ENCODE measurements at regions not wholly inside any gene's neighbourhood (a gene's known extent, or its start where the extent isn't known, plus 50 kb on each side); places are given as distances from the start of the nearest gene placed in this dataset.

DNA sequence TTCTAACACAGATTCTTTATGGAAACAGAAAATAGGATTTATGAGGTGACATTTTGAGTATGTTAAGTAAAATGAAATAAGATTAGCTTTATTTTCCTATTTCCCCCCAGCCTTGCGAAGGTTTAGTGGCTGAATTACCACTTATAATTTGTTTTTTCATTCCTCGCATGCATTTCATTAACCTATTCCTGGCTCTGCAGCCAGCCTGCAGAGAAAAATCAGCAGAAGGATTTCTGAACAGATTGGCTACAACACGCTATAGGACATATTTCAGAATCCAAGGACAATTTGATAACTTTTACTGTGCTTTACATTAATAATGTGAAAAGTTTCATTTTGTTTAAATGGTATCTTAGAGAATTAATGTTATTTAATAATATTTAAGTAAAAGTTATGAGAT is 162.4 kb upstream of the MMS22L start:
- Histone ChIP-seq H3K79me2 (ENCODE audit: control insufficient read depth, low read length) (no peaks in the 10 kb centered on the region), H3F3A (ENCODE audit: control insufficient read depth, insufficient read depth) (no peaks in the 10 kb centered on the region), H3K4me2 (ENCODE audit: low read length) (no peak overlapping the region), H3K9me3 (ENCODE audit: control insufficient read depth, insufficient read depth, low read length) (no peaks in the 10 kb centered on the region), H3K27ac (ENCODE audit: low read depth, low read length) (no peak overlapping the region), H3K4me3 (ENCODE audit: low read length) (no peak overlapping the region), H3K9me2 (replicated peaks; ENCODE audit: control insufficient read depth, low read length) (no peaks in the 10 kb centered on the region), H3K27me3 (ENCODE audit: control insufficient read depth, low read length) (peaks cover 6% of the 10 kb centered on the region; the same call in 1 of the 2 replicates), H4K20me1 (ENCODE audit: control insufficient read depth, insufficient read depth, low read depth, low read length) (no peaks in the 10 kb centered on the region), H3K4me1 (ENCODE audit: control insufficient read depth, low read length) (no peaks in the 10 kb centered on the region), H3K36me3 (ENCODE audit: control insufficient read depth, low read length) (no peaks in the 10 kb centered on the region)
- no peak for TF ChIP-seq EZH2phosphoT487 (IDR thresholded peaks at IDR 0.05; ENCODE audit: borderline replicate concordance, low read length)
- TF ChIP-seq, protein P1, sequence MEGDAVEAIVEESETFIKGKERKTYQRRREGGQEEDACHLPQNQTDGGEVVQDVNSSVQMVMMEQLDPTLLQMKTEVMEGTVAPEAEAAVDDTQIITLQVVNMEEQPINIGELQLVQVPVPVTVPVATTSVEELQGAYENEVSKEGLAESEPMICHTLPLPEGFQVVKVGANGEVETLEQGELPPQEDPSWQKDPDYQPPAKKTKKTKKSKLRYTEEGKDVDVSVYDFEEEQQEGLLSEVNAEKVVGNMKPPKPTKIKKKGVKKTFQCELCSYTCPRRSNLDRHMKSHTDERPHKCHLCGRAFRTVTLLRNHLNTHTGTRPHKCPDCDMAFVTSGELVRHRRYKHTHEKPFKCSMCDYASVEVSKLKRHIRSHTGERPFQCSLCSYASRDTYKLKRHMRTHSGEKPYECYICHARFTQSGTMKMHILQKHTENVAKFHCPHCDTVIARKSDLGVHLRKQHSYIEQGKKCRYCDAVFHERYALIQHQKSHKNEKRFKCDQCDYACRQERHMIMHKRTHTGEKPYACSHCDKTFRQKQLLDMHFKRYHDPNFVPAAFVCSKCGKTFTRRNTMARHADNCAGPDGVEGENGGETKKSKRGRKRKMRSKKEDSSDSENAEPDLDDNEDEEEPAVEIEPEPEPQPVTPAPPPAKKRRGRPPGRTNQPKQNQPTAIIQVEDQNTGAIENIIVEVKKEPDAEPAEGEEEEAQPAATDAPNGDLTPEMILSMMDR (IDR thresholded peaks at IDR 0.05; ENCODE audit: low read depth, low read length, poor library complexity, severe bottlenecking) = no peak

DNA sequence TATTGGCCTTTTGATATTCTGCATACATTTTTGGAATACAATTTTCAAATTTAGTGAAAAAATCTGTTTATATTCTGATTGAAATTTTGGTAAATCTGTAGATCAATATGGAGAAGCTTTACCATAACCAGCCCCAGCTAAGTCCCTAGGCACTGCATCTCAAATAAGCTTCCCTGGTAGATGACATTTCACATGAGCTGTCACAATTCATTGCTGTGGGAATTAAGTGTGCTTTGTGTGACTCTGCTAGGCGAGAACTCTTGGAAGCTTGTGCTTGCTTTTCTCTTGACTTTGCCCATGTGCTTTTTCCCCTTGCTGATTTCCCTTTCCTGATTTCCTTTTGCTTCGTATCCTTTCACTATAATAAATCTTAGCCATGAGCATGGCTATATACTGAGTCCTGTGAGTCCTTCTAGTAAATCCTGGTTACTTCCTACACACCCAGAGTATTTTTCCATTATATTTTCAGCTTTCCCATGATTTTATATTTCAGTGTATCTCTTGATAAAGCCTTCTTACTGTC is 166.5 kb upstream of the MMS22L start:
- Histone ChIP-seq H3K79me2 (ENCODE audit: control insufficient read depth, low read length) (no peaks in the 10 kb centered on the region), H3K4me2 (ENCODE audit: low read length) (no peak overlapping the region), H3K27ac (ENCODE audit: low read depth, low read length) (no peak overlapping the region), H3K9me3 (ENCODE audit: control insufficient read depth, insufficient read depth, low read length) (no peaks in the 10 kb centered on the region), H3K36me3 (ENCODE audit: control insufficient read depth, low read length) (no peaks in the 10 kb centered on the region), H3K4me3 (ENCODE audit: low read length) (no peak overlapping the region), H3F3A (ENCODE audit: control insufficient read depth, insufficient read depth) (no peaks in the 10 kb centered on the region), H4K20me1 (ENCODE audit: control insufficient read depth, insufficient read depth, low read depth, low read length) (no peaks in the 10 kb centered on the region), H3K4me1 (ENCODE audit: control insufficient read depth, low read length) (no peaks in the 10 kb centered on the region), H3K9me2 (replicated peaks; ENCODE audit: control insufficient read depth, low read length) (no peaks in the 10 kb centered on the region), H3K27me3 (ENCODE audit: control insufficient read depth, low read length) (peaks cover 6% of the 10 kb centered on the region; the same call in 1 of the 2 replicates)
- TF ChIP-seq, protein P1 (IDR thresholded peaks at IDR 0.05; ENCODE audit: low read depth, low read length, poor library complexity, severe bottlenecking) = no peak
- TF ChIP-seq EZH2phosphoT487 (IDR thresholded peaks at IDR 0.05; ENCODE audit: borderline replicate concordance, low read length) = no peak

DNA sequence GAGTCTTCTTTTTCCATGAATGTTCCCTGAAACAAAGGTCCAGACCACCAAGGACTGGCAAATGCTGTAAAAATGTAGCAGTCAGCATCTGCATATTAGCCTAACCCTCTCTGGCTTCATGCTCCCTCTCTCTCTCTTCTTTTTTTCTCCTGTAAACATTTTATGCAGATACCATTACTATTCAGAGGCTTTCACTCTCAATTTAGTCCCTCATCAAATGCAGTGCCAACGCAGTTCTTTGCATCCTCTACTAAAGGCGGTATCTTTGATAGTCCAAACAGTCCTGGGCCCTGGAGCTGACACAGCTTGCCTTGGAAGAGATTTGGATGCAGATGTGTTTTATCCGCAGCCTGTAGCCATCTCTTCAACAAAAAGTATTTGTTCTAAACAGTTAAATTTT is 167.1 kb upstream of the MMS22L start:
- Histone ChIP-seq H3K9me2 (replicated peaks; ENCODE audit: control insufficient read depth, low read length) (no peaks in the 10 kb centered on the region), H4K20me1 (ENCODE audit: control insufficient read depth, insufficient read depth, low read depth, low read length) (no peaks in the 10 kb centered on the region), H3K36me3 (ENCODE audit: control insufficient read depth, low read length) (no peaks in the 10 kb centered on the region), H3K27ac (ENCODE audit: low read depth, low read length) (no peak overlapping the region), H3K4me3 (ENCODE audit: low read length) (no peak overlapping the region), H3K4me2 (ENCODE audit: low read length) (no peak overlapping the region), H3K9me3 (ENCODE audit: control insufficient read depth, insufficient read depth, low read length) (no peaks in the 10 kb centered on the region), H3K79me2 (ENCODE audit: control insufficient read depth, low read length) (no peaks in the 10 kb centered on the region), H3F3A (ENCODE audit: control insufficient read depth, insufficient read depth) (no peaks in the 10 kb centered on the region), H3K4me1 (ENCODE audit: control insufficient read depth, low read length) (no peaks in the 10 kb centered on the region), H3K27me3 (ENCODE audit: control insufficient read depth, low read length) (peaks cover 6% of the 10 kb centered on the region; the same call in 1 of the 2 replicates)
- TF ChIP-seq, protein P1 (IDR thresholded peaks at IDR 0.05; ENCODE audit: low read depth, low read length, poor library complexity, severe bottlenecking) = no peak
- no peak for TF ChIP-seq EZH2phosphoT487 (IDR thresholded peaks at IDR 0.05; ENCODE audit: borderline replicate concordance, low read length)
